ENCODE measurements at regions not wholly inside any gene's neighbourhood (a gene's known extent, or its start where the extent isn't known, plus 50 kb on each side); places are given as distances from the start of the nearest gene placed in this dataset.

GRCh38 chr13:106433066-106433465 lies 102.4 kb downstream of the EFNB2 start:
- H3K36me3 ChIP-seq (ENCODE audit: control insufficient read depth, insufficient read depth, low read length), result no peaks in the 10 kb centered on the region
- no peak overlapping the region for H3K4me3 ChIP-seq (ENCODE audit: low read length)
- H3K27ac ChIP-seq (ENCODE audit: low read length), result no peak overlapping the region
- no peaks in the 10 kb centered on the region for H3K27me3 ChIP-seq (ENCODE audit: control insufficient read depth, insufficient read depth, low read length)
- no peaks in the 10 kb centered on the region for H3K9me3 ChIP-seq (ENCODE audit: control insufficient read depth, insufficient read depth, low read length)
- no peaks in the 10 kb centered on the region for H3K4me1 ChIP-seq (ENCODE audit: control insufficient read depth, insufficient read depth, low read length)
- no peak for DNase-seq (ENCODE audit: low read depth, low spot score)
- WGBS (ENCODE audit: insufficient coverage, insufficient read length), result no CpG with 5 or more reads among the region's 2 CpGs

- Histone ChIP-seq H3K4me3 (ENCODE audit: low read length) (no peak overlapping the region), H3K27me3 (ENCODE audit: control insufficient read depth, insufficient read depth, low read length) (no peaks in the 10 kb centered on the region), H3K27ac (ENCODE audit: low read length) (no peak overlapping the region), H3K9me3 (ENCODE audit: control insufficient read depth, insufficient read depth, low read length) (no peaks in the 10 kb centered on the region), H3K36me3 (ENCODE audit: control insufficient read depth, insufficient read depth, low read length) (no peaks in the 10 kb centered on the region), H3K4me1 (ENCODE audit: control insufficient read depth, insufficient read depth, low read length) (no peaks in the 10 kb centered on the region)
- no peak for DNase-seq (ENCODE audit: low read depth, low spot score)
- WGBS (ENCODE audit: insufficient coverage, insufficient read length), result no CpG with 5 or more reads among the region's 3 CpGs
Observed at GRCh38 chr13:106432636-106433035, 102.8 kb downstream of the EFNB2 start.

- Histone ChIP-seq H3K4me1 (ENCODE audit: control insufficient read depth, insufficient read depth, low read length) (peaks cover 3% of the 10 kb centered on the region), H3K4me3 (ENCODE audit: low read length) (no peak overlapping the region), H3K27me3 (ENCODE audit: control insufficient read depth, insufficient read depth, low read length) (no peaks in the 10 kb centered on the region), H3K9me3 (ENCODE audit: control insufficient read depth, insufficient read depth, low read length) (no peaks in the 10 kb centered on the region), H3K36me3 (ENCODE audit: control insufficient read depth, insufficient read depth, low read length) (no peaks in the 10 kb centered on the region), H3K27ac (ENCODE audit: low read length) (no peak overlapping the region)
- no CpG with 5 or more reads among the region's 4 CpGs for WGBS (ENCODE audit: insufficient coverage, insufficient read length)
- DNase-seq (ENCODE audit: low read depth, low spot score), result no peak
Observed at GRCh38 chr13:106426909-106427308, 108.6 kb downstream of the EFNB2 start.

DNA sequence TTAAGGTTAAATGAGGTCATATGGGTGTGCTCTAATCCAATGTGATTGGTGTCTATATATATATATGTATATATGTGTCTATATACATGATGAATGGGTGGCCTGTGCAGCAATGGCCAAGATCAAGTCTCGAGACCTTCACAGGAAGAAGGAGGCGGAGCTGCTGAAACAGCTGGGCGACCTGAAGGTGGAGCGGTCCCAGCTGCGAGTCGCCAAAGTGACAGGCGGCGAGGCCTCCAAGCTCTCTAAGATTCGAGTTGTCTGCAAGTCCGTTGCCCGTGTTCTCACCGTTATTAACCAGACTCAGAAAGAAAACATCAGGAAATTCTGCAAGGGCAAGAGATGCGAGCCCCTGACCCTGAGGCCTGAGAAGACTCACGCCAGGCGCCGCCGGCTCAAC lies 109.8 kb downstream of the EFNB2 start:
- Histone ChIP-seq H3K27ac (ENCODE audit: low read length) (no peak overlapping the region), H3K27me3 (ENCODE audit: control insufficient read depth, insufficient read depth, low read length) (no peaks in the 10 kb centered on the region), H3K4me1 (ENCODE audit: control insufficient read depth, insufficient read depth, low read length) (peaks cover 3% of the 10 kb centered on the region), H3K4me3 (ENCODE audit: low read length) (no peak overlapping the region), H3K9me3 (ENCODE audit: control insufficient read depth, insufficient read depth, low read length) (no peaks in the 10 kb centered on the region), H3K36me3 (ENCODE audit: control insufficient read depth, insufficient read depth, low read length) (no peaks in the 10 kb centered on the region)
- DNase-seq (ENCODE audit: low read depth, low spot score), result no peak
- no CpG with 5 or more reads among the region's 17 CpGs for WGBS (ENCODE audit: insufficient coverage, insufficient read length)

GRCh38 chr13:106424805-106425204 lies 110.7 kb downstream of the EFNB2 start:
- peaks cover 3% of the 10 kb centered on the region for H3K4me1 ChIP-seq (ENCODE audit: control insufficient read depth, insufficient read depth, low read length)
- WGBS (ENCODE audit: insufficient coverage, insufficient read length), result no CpG with 5 or more reads among the region's 1 CpG
- H3K36me3 ChIP-seq (ENCODE audit: control insufficient read depth, insufficient read depth, low read length), result no peaks in the 10 kb centered on the region
- DNase-seq (ENCODE audit: low read depth, low spot score), result no peak
- no peaks in the 10 kb centered on the region for H3K27me3 ChIP-seq (ENCODE audit: control insufficient read depth, insufficient read depth, low read length)
- no peak overlapping the region for H3K4me3 ChIP-seq (ENCODE audit: low read length)
- H3K27ac ChIP-seq (ENCODE audit: low read length), result no peak overlapping the region
- no peaks in the 10 kb centered on the region for H3K9me3 ChIP-seq (ENCODE audit: control insufficient read depth, insufficient read depth, low read length)

DNA sequence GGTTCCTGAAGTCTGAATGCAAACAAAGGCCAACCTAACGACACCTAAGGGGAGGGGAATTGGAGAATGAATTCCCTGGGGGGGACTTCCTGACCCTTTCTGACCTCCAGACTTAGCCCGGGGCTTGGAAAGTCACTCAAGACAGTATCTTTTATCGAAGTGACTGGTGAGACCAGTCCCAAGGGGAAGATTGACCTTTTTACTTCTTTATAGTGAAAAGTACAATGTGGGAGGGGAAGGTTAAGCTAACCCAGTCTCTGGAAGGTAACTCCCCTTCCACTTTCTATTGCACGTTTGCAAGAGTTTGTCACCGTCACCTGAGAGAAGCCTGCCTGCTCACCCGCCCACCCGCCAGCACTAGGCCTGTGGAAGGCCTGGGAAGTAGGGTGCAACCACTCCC lies 111.9 kb downstream of the EFNB2 start:
- Histone ChIP-seq H3K27me3 (ENCODE audit: control insufficient read depth, insufficient read depth, low read length) (no peaks in the 10 kb centered on the region), H3K27ac (ENCODE audit: low read length) (no peak overlapping the region)
- no peak for DNase-seq (ENCODE audit: low read depth, low spot score)

DNA sequence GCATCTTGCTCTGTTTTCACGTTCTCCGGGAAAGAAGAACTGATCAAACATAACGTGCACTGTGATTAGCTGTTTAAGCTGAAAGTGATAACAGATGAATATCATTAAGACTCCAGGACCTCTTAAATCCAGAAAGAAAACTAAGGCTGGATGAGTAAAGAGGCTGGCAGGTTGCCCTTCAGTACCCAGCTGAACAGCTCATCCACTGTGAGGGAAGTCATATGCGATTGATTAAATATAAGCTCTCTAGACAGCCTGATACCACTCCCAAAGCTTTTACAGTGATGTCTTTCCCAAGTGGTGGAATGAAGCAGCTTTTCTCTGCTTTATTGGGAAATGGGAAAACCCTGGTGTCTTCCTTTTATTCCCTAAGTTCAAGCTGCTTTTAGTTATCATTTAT lies 116.9 kb downstream of the EFNB2 start:
- Histone ChIP-seq H3K9me3 (ENCODE audit: control insufficient read depth, insufficient read depth, low read length) (no peaks in the 10 kb centered on the region), H3K36me3 (ENCODE audit: control insufficient read depth, insufficient read depth, low read length) (no peaks in the 10 kb centered on the region), H3K4me3 (ENCODE audit: low read length) (no peak overlapping the region), H3K4me1 (ENCODE audit: control insufficient read depth, insufficient read depth, low read length) (peaks cover 7% of the 10 kb centered on the region), H3K27me3 (ENCODE audit: control insufficient read depth, insufficient read depth, low read length) (no peaks in the 10 kb centered on the region), H3K27ac (ENCODE audit: low read length) (no peak overlapping the region)
- no peak for DNase-seq (ENCODE audit: low read depth, low spot score)
- WGBS (ENCODE audit: insufficient coverage, insufficient read length), result no CpG with 5 or more reads among the region's 4 CpGs

More for the DNA sequence above, 111.9 kb downstream of the EFNB2 start:
- WGBS (ENCODE audit: insufficient coverage, insufficient read length), result no CpG with 5 or more reads among the region's 7 CpGs
- no peaks in the 10 kb centered on the region for H3K9me3 ChIP-seq (ENCODE audit: control insufficient read depth, insufficient read depth, low read length)
- H3K4me3 ChIP-seq (ENCODE audit: low read length), result no peak overlapping the region
- H3K36me3 ChIP-seq (ENCODE audit: control insufficient read depth, insufficient read depth, low read length), result no peaks in the 10 kb centered on the region
- peaks cover 3% of the 10 kb centered on the region for H3K4me1 ChIP-seq (ENCODE audit: control insufficient read depth, insufficient read depth, low read length)

DNA sequence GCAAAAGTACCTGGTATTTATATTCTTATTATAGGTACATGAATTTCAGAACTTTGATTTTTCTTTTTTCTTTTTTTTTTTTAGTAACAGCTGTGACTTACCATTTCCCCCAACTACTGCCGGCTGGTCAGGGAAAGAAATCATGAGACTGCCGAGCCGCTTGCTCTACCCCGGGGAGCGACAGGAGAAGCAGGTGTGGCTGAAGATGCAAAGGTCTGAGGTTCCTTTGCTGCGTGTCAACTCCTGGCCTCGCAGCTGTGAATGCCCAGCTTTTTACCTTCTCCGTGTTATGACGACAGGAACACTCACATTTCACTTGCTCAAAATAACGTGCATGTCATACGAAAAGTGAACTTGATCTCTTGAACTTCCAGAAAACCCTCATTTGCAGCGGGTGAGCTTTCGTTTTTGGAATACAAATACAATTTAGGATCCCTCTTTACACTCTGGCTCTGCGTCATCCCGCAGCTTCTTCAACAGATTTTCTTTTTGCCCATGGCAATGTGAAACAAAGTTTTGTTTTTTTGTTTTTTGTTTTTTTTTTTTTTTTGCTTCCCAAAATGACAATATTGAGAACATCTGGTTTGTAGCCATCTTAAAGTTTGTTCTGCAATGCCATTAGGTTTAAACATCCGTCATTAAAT lies 117.9 kb downstream of the EFNB2 start:
- peaks cover 4% of the 10 kb centered on the region for H3K4me1 ChIP-seq (ENCODE audit: control insufficient read depth, insufficient read depth, low read length)
- H3K9me3 ChIP-seq (ENCODE audit: control insufficient read depth, insufficient read depth, low read length), result no peaks in the 10 kb centered on the region
- no CpG with 5 or more reads among the region's 16 CpGs for WGBS (ENCODE audit: insufficient coverage, insufficient read length)
- no peaks in the 10 kb centered on the region for H3K27me3 ChIP-seq (ENCODE audit: control insufficient read depth, insufficient read depth, low read length)
- H3K36me3 ChIP-seq (ENCODE audit: control insufficient read depth, insufficient read depth, low read length), result no peaks in the 10 kb centered on the region
- H3K27ac ChIP-seq (ENCODE audit: low read length), result no peak overlapping the region
- no peak for DNase-seq (ENCODE audit: low read depth, low spot score)
- no peak overlapping the region for H3K4me3 ChIP-seq (ENCODE audit: low read length)

DNA sequence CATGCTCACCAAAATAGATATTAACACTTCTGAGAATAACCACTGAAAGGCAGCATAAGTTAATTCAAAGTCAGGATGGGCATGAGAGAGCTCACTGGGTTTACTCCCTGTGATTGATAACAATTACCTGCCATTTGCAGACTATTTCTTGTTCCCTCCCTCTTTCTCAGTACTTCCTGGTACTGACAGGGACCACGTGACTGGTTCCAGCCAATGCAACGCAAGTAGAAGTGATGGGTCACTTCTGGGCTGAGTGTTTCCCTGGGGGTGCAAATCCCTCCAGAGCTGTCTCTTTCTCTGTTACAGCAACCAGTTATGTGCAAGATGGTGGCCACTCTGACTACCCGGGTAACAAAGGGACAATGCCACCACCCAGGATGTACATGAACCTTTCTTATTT lies 118.8 kb downstream of the EFNB2 start:
- H3K4me3 ChIP-seq (ENCODE audit: low read length), result no peak overlapping the region
- DNase-seq (ENCODE audit: low read depth, low spot score), result no peak
- no peaks in the 10 kb centered on the region for H3K36me3 ChIP-seq (ENCODE audit: control insufficient read depth, insufficient read depth, low read length)
- H3K27ac ChIP-seq (ENCODE audit: low read length), result no peak overlapping the region
- H3K27me3 ChIP-seq (ENCODE audit: control insufficient read depth, insufficient read depth, low read length), result no peaks in the 10 kb centered on the region
- H3K9me3 ChIP-seq (ENCODE audit: control insufficient read depth, insufficient read depth, low read length), result no peaks in the 10 kb centered on the region
- no CpG with 5 or more reads among the region's 3 CpGs for WGBS (ENCODE audit: insufficient coverage, insufficient read length)
- peaks cover 4% of the 10 kb centered on the region for H3K4me1 ChIP-seq (ENCODE audit: control insufficient read depth, insufficient read depth, low read length)

- Histone ChIP-seq H3K4me3 (ENCODE audit: low read length) (no peak overlapping the region), H3K9me3 (ENCODE audit: control insufficient read depth, insufficient read depth, low read length) (no peaks in the 10 kb centered on the region), H3K4me1 (ENCODE audit: control insufficient read depth, insufficient read depth, low read length) (peaks cover 4% of the 10 kb centered on the region), H3K36me3 (ENCODE audit: control insufficient read depth, insufficient read depth, low read length) (no peaks in the 10 kb centered on the region), H3K27ac (ENCODE audit: low read length) (no peak overlapping the region), H3K27me3 (ENCODE audit: control insufficient read depth, insufficient read depth, low read length) (no peaks in the 10 kb centered on the region)
- no CpG with 5 or more reads among the region's 1 CpG for WGBS (ENCODE audit: insufficient coverage, insufficient read length)
- DNase-seq (ENCODE audit: low read depth, low spot score), result no peak
Observed at GRCh38 chr13:106415971-106416370, 119.5 kb downstream of the EFNB2 start.

DNA sequence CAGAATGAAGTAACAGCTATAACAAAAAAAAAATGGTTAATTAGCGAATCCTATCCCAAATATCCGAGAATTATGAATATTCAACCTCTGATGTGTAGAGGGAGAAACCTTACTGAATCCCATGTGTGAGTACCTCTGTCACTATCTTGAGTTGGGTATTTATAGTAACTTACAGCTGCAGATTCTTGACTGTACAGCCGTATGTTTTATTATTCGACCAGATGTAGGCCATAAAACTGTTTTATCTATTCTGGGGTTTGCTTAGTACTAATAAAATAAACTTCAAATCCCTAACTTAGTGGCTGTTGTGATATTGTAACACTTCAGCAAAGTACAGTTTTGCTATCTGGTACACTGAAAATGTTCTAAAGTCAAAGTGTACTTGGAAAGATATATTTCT lies 120.0 kb downstream of the EFNB2 start:
- Histone ChIP-seq H3K27ac (ENCODE audit: low read length) (no peak overlapping the region), H3K4me1 (ENCODE audit: control insufficient read depth, insufficient read depth, low read length) (peaks cover 4% of the 10 kb centered on the region), H3K36me3 (ENCODE audit: control insufficient read depth, insufficient read depth, low read length) (no peaks in the 10 kb centered on the region), H3K27me3 (ENCODE audit: control insufficient read depth, insufficient read depth, low read length) (no peaks in the 10 kb centered on the region), H3K4me3 (ENCODE audit: low read length) (no peak overlapping the region), H3K9me3 (ENCODE audit: control insufficient read depth, insufficient read depth, low read length) (no peaks in the 10 kb centered on the region)
- WGBS (ENCODE audit: insufficient coverage, insufficient read length), result no CpG with 5 or more reads among the region's 4 CpGs
- DNase-seq (ENCODE audit: low read depth, low spot score), result no peak

Data from iPS DF 6.9 (cell line).